Body of pancreas (tissue), 4 donors: ENCODE measurements at regions not wholly inside any gene's neighbourhood (a gene's known extent, or its start where the extent isn't known, plus 50 kb on each side); places are given as distances from the start of the nearest gene placed in this dataset.

ENCODE experiments used
- POLR2A ChIP-seq, 3 donors: fragments of 450-650 bp; IDR thresholded peaks; one replicate each; pipeline ENCODE4 v1.6.1; 2016; ENCODE audit warnings: antibody characterized with exemption in 3 of 3, mild to moderate bottlenecking in 2 of 3
- TF ChIP-seq, protein P1 (sequence below), 7 experiments: fragments of 450-650 bp in 4 of 7; fragments of 200-600 bp in 3 of 7; sonication (generic) in 3 of 7; IDR thresholded peaks; one replicate each; pipeline ENCODE4 v1.5.1; 2016 to 2019; ENCODE audit warnings: antibody characterized with exemption in 7 of 7

DNA sequence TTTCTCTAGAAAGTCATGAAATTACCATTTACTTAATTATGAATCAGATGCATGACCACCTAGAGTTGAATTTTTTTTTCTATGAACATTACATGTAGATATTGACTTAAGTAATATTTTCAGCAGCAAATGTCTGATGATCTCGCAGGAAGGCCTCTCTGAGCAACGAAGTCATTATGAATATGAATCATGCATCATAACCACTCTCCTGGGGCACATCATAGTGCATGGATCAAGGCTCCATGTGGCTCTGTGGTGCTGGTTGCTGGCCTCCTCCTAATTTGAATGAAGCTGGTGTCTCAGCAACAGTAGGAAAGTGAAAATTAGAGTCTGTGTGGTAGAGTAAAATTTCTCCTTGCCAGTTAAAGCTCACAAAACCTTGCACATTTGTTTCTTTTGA, 121.4 kb upstream of the INHBA start:
- TF ChIP-seq, protein P1, sequence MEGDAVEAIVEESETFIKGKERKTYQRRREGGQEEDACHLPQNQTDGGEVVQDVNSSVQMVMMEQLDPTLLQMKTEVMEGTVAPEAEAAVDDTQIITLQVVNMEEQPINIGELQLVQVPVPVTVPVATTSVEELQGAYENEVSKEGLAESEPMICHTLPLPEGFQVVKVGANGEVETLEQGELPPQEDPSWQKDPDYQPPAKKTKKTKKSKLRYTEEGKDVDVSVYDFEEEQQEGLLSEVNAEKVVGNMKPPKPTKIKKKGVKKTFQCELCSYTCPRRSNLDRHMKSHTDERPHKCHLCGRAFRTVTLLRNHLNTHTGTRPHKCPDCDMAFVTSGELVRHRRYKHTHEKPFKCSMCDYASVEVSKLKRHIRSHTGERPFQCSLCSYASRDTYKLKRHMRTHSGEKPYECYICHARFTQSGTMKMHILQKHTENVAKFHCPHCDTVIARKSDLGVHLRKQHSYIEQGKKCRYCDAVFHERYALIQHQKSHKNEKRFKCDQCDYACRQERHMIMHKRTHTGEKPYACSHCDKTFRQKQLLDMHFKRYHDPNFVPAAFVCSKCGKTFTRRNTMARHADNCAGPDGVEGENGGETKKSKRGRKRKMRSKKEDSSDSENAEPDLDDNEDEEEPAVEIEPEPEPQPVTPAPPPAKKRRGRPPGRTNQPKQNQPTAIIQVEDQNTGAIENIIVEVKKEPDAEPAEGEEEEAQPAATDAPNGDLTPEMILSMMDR (IDR thresholded peaks at IDR 0.05) = no peak
- TF ChIP-seq POLR2A (IDR thresholded peaks at IDR 0.05) = no peak
